ENCODE measurements at regions not wholly inside any gene's neighbourhood (a gene's known extent, or its start where the extent isn't known, plus 50 kb on each side); places are given as distances from the start of the nearest gene placed in this dataset.

DNA sequence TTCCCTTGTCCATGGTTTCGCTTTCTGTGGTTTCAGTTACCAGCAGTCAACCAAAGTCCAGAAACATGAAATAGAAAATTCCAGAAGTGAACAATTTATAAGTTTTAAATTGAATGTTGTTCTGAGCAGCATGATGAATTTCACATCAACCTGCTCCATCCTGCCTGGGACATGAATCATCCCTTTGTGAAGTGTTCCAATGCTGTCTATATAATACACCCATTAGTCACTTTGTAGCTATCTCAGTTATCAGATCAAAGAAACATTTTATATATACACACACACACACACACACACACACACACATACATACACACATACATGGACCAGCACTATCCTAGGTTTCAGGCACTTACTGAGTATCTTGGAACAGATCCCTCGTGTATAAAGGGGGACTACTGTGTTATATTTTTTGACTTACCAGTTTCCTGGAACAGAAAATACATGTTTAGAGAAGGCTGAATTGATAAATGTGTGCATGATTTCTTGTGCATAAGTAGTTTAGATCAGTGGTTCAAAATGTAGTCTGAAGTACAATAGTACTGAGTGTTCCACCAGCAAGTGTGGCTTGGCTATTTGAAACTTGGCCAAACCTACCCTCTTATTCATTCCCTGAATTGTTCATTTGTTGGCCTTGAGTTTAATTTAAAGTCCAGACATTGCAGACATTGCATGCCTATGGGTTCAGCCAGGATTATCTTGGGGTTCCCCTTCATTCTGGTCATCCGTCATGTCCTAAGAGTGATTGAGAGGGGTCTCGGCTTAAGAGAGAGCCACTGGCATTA is 510.0 kb downstream of the GADD45G start:
- Histone ChIP-seq H3K4me3 (ENCODE audit: low read length) (no peak overlapping the region), H3K4me1 (ENCODE audit: control insufficient read depth, insufficient read depth, low read length) (no peaks in the 10 kb centered on the region), H3K36me3 (ENCODE audit: control insufficient read depth, insufficient read depth, low read length) (no peaks in the 10 kb centered on the region), H3K9me3 (ENCODE audit: control insufficient read depth, low read length) (no peaks in the 10 kb centered on the region), H3K27me3 (ENCODE audit: control insufficient read depth, insufficient read depth, low read length, poor library complexity, severe bottlenecking) (no peaks in the 10 kb centered on the region), H3K9ac (ENCODE audit: extremely low read depth, low read length, poor library complexity, severe bottlenecking) (no peak overlapping the region), H3K27ac (ENCODE audit: low read depth, low read length) (no peak overlapping the region)
- H3K36me3 Mint-ChIP-seq (ENCODE audit: low read depth), result no peaks in the 10 kb centered on the region
- no peak overlapping the region for H3K27ac Mint-ChIP-seq
- peaks cover 1% of the 10 kb centered on the region for H3K9me3 Mint-ChIP-seq
- TF ChIP-seq CTCF (conservative IDR thresholded peaks at IDR 0.05), result no peak
- peaks cover 7% of the 10 kb centered on the region for H3K27me3 Mint-ChIP-seq (ENCODE audit: insufficient read depth)
- H3K4me3 Mint-ChIP-seq, result no peak overlapping the region
- H3K4me1 Mint-ChIP-seq, result no peaks in the 10 kb centered on the region
- no peak for DNase-seq
- WGBS, 2 experiments (ENCODE audit: insufficient coverage in 1 of 2, insufficient read length in 1 of 2), result 77 to 100% methylated on average over 1 to 4 of the region's 4 CpGs

- Mint-ChIP-seq H3K9me3 (peaks cover 9% of the 10 kb centered on the region), H3K36me3 (ENCODE audit: low read depth) (no peaks in the 10 kb centered on the region), H3K27me3 (ENCODE audit: insufficient read depth) (peaks cover 7% of the 10 kb centered on the region), H3K4me1 (no peaks in the 10 kb centered on the region), H3K27ac (no peak overlapping the region), H3K4me3 (no peak overlapping the region)
- Histone ChIP-seq H3K4me1 (ENCODE audit: control insufficient read depth, insufficient read depth, low read length) (no peaks in the 10 kb centered on the region), H3K27ac (ENCODE audit: low read depth, low read length) (no peak overlapping the region), H3K4me3 (ENCODE audit: low read length) (no peak overlapping the region), H3K27me3 (ENCODE audit: control insufficient read depth, insufficient read depth, low read length, poor library complexity, severe bottlenecking) (no peaks in the 10 kb centered on the region), H3K9ac (ENCODE audit: extremely low read depth, low read length, poor library complexity, severe bottlenecking) (no peak overlapping the region), H3K9me3 (ENCODE audit: control insufficient read depth, low read length) (no peaks in the 10 kb centered on the region), H3K36me3 (ENCODE audit: control insufficient read depth, insufficient read depth, low read length) (no peaks in the 10 kb centered on the region)
- no peak for TF ChIP-seq CTCF (conservative IDR thresholded peaks at IDR 0.05)
- DNase-seq, result no peak
- WGBS, 2 experiments (ENCODE audit: insufficient coverage in 1 of 2, insufficient read length in 1 of 2), result 92 to 97% methylated on average over 6 to 7 of the region's 7 CpGs
These were observed 517.0 kb downstream of the GADD45G start for GRCh38 chr9:90121762-90122161.

DNA sequence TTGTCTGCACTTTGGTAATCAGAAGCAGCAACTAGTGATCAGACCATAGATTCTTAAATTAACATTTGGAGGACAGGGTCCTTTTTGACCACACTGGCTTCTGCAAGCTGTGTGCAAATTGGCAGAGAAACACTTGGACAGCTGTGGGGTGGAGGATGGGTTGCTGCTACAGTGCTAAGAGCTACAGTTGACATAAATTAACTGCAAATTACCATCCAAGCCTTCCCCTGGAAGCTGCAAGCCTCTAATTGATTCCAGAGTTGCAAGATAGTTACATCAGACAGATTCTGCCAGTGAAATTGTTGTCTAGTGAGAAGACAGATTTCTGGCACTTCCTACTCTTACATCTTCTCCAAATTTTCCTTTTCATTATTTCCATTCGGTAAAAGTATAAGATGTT is 517.7 kb downstream of the DIRAS2 start:
- Mint-ChIP-seq H3K9me3 (peaks cover 9% of the 10 kb centered on the region), H3K27ac (no peak overlapping the region), H3K4me3 (no peak overlapping the region), H3K27me3 (ENCODE audit: insufficient read depth) (peaks cover 5% of the 10 kb centered on the region), H3K4me1 (no peaks in the 10 kb centered on the region), H3K36me3 (ENCODE audit: low read depth) (no peaks in the 10 kb centered on the region)
- TF ChIP-seq CTCF (conservative IDR thresholded peaks at IDR 0.05), result no peak
- Histone ChIP-seq H3K9ac (ENCODE audit: extremely low read depth, low read length, poor library complexity, severe bottlenecking) (no peak overlapping the region), H3K36me3 (ENCODE audit: control insufficient read depth, insufficient read depth, low read length) (no peaks in the 10 kb centered on the region), H3K4me3 (ENCODE audit: low read length) (no peak overlapping the region), H3K27me3 (ENCODE audit: control insufficient read depth, insufficient read depth, low read length, poor library complexity, severe bottlenecking) (peaks cover 9% of the 10 kb centered on the region), H3K4me1 (ENCODE audit: control insufficient read depth, insufficient read depth, low read length) (no peaks in the 10 kb centered on the region), H3K27ac (ENCODE audit: low read depth, low read length) (no peak overlapping the region), H3K9me3 (ENCODE audit: control insufficient read depth, low read length) (no peaks in the 10 kb centered on the region)
- 100% methylated on average over 1 of the region's 1 CpG; no CpG with 5 or more reads in 1 of the 2 experiments for WGBS, 2 experiments (ENCODE audit: insufficient coverage in 1 of 2, insufficient read length in 1 of 2)
- DNase-seq, result no peak

All from endodermal cell (in vitro differentiated cells).